GM21360 (cell line): ENCODE measurements at regions not wholly inside any gene's neighbourhood (a gene's known extent, or its start where the extent isn't known, plus 50 kb on each side); places are given as distances from the start of the nearest gene placed in this dataset.
"Not testable (repeated sequence)": the region's sequence is repeated elsewhere in the genome, so short reads cannot be mapped to it uniquely, and the experiment has no call there.

Source experiments
- ATAC-seq: cut with Tn5 transposase; IDR thresholded peaks from one replicate; pipeline ENCODE4 v1.9.1; 2021; ENCODE audit warnings: mild to moderate bottlenecking, moderate library complexity; ENCODE audit not compliant: unreplicated experiment

GRCh38 chr16:29153307-29153706 lies 168.5 kb downstream of the LAT start:
- not testable (repeated sequence) for ATAC-seq

GRCh38 chr16:29152544-29153031 lies 167.7 kb downstream of the LAT start:
- not testable (repeated sequence) for ATAC-seq

- no peak for ATAC-seq
Observed at GRCh38 chr16:29151317-29151716, 166.5 kb downstream of the LAT start.

GRCh38 chr16:29149912-29150311 lies 165.1 kb downstream of the LAT start:
- ATAC-seq, result not testable (repeated sequence)

GRCh38 chr16:29148867-29149272 lies 164.0 kb downstream of the LAT start:
- ATAC-seq, result no peak

GRCh38 chr16:29148131-29148691 lies 163.4 kb downstream of the LAT start:
- no peak for ATAC-seq

- ATAC-seq, result not testable (repeated sequence)
Observed at GRCh38 chr16:29147710-29148109, 162.9 kb downstream of the LAT start.

- ATAC-seq, result not testable (repeated sequence)
Observed at GRCh38 chr16:29146808-29147643, 162.2 kb downstream of the LAT start.

- no peak for ATAC-seq
Observed at GRCh38 chr16:29146266-29146665, 161.4 kb downstream of the LAT start.

GRCh38 chr16:29145486-29146225 lies 160.8 kb downstream of the LAT start:
- ATAC-seq, result not testable (repeated sequence)

GRCh38 chr16:29145086-29145485 lies 160.2 kb downstream of the LAT start:
- ATAC-seq, result not testable (repeated sequence)

GRCh38 chr16:29144669-29145062 lies 159.8 kb downstream of the LAT start:
- ATAC-seq, result not testable (repeated sequence)

GRCh38 chr16:29143739-29144668 lies 159.2 kb downstream of the LAT start:
- not testable (repeated sequence) for ATAC-seq

- ATAC-seq, result not testable (repeated sequence)
Observed at GRCh38 chr16:29142506-29142905, 157.7 kb downstream of the LAT start.

GRCh38 chr16:29141586-29142324 lies 156.9 kb downstream of the LAT start:
- ATAC-seq, result no peak

GRCh38 chr16:29141121-29141520 lies 156.3 kb downstream of the LAT start:
- not testable (repeated sequence) for ATAC-seq

GRCh38 chr16:29139901-29140855 lies 155.3 kb downstream of the LAT start:
- not testable (repeated sequence) for ATAC-seq

GRCh38 chr16:29139261-29139802 lies 154.5 kb downstream of the LAT start:
- no peak for ATAC-seq
